ENCODE measurements at regions not wholly inside any gene's neighbourhood (a gene's known extent, or its start where the extent isn't known, plus 50 kb on each side); places are given as distances from the start of the nearest gene placed in this dataset.
"Not testable (repeated sequence)": the region's sequence is repeated elsewhere in the genome, so short reads cannot be mapped to it uniquely, and the experiment has no call there.

GRCh38 chr7:53413021-53413420, 377.6 kb downstream of the POM121L12 start:
- DNase-seq, result no peak

- no peak for DNase-seq
Observed at GRCh38 chr7:53415816-53416215, 380.4 kb downstream of the POM121L12 start.

DNA sequence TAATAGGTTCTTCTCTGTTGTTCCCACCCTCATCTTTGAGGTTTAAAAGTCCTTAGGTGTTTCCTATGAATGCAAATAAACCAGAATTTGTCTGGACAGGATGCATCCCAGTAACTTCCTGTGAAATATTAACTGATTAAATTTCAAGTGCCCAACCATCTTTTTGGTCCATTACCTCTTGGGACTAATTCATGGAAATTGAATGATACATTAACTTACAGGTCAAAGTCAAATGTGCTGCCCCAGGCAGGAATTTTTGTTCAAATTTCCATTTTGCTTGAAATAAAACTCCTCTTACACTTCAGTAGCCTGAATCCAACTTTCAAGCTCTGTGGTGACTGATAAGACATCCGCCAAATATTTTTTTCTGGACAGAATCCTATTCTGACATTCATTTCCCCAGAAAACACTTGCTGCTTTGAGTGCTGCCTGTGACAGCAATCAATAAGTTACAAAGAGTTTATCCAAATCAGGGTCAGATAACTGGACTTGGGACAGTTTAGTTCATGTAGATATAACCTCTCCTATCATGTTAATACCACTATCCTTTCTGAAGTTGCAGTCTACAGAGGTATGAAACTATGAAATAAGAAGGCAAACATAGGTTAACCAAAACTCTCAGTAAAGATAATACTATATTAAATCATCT, 383.5 kb downstream of the POM121L12 start:
- DNase-seq, result no peak

DNA sequence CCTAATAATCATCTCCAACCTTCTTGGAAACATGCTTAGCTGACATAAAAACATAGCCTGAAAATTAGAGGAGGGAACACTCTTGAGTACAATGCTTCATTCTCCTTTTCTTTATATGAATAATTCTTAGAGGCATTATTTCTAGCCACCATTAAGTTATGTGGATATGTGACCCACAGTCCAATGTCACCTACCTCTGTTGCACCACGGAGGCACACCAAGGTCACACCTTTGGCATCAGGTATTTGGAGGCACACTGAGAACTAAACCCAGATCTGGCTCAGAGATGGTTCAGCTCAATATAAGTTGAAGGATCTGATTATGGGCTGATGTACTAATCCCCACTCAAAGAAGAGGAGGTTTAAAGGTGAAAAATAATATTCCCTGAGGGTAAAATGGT, 385.1 kb downstream of the POM121L12 start:
- DNase-seq, result no peak

GRCh38 chr7:53422291-53422690, 386.9 kb downstream of the POM121L12 start:
- DNase-seq, result no peak

DNA sequence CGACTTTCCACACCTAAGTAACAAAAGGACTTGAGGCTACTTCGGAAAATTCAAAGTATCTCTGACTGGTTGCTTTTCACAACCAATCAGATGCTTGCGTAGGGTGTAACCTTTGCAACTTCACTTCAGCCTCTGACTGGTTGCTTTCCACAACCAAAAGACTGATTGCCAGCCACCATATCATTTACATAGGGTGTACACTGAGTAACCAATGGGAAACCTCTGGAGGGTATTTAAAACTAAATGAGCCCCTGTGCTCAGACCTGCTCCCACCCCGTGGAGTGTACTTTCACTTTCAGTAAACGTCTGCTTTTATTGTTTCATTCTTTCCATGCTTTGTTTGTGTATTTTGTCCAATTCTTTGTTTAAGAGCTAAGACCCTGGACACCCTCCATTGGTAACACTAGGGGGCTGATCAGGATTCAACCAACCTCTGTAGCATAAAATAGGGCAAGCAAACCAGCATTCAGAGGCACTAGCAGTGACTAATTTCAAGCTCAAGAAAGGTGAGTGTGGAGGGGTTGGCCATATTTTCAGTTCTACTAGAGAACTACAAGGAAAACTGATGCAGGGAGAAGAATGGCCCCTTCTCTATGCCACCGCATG, 390.8 kb downstream of the POM121L12 start:
- DNase-seq, result no peak

DNA sequence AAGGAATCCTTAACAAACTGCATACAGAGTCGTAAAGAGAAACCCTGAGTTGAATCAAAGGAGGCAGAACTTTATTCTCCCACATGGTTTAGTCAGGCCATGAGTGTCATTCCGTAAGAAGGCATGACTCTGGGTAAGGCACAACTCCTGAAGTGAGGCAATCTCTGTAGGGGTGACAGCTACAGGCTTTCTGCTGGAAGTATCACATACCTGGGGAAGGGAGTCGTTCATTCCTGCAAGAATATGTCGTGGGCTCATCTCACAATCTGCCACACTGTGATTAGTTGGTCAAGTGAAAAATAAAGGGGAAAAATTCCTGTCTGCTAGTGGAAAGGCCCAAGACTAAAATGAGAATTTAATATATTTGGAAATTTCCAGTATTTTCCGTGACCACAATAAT, 392.6 kb downstream of the POM121L12 start:
- no peak for DNase-seq

- no peak for DNase-seq
Observed at GRCh38 chr7:53431901-53432300, 396.5 kb downstream of the POM121L12 start.

DNA sequence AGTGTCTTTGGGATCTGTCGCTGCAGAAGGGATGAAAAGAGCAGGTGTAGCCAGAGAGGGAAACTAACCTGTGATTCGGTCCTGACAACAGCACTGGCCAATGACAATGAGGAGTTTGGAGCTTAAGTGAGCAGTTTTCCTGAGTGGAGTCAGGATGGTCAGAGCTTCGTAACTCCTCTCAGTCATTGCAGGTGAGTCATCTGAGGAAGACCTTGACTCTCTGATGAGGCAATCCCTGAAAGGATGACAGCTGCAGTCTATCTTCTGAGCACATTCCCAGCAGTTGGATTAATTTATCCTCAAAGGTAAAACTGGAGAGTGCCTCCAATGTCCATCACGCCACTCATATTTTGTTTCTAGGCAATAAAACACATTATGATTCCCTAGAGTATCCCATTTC, 401.9 kb downstream of the POM121L12 start:
- DNase-seq, result peak; percentile 6

DNA sequence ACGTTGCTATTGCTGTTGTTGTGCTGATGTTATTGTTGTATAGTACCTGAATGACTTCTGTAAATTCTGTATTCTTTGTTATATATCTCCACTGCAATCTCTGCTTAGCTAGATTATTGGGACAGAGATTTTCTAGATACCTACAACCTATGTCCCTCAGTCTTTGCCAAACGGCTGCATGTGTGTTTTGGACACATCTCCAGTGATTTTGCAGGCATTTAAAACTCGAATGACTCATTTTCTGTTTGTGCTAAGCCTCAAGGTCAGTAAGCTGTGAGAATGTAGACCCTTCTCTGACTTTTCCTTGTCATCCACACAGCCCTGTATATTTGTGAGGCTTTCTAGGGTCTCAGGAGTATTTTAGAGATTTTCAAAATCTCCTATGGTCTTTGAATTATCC, 410.7 kb downstream of the POM121L12 start:
- DNase-seq, result no peak

GRCh38 chr7:53458636-53459035, 423.2 kb downstream of the POM121L12 start:
- no peak for DNase-seq

DNA sequence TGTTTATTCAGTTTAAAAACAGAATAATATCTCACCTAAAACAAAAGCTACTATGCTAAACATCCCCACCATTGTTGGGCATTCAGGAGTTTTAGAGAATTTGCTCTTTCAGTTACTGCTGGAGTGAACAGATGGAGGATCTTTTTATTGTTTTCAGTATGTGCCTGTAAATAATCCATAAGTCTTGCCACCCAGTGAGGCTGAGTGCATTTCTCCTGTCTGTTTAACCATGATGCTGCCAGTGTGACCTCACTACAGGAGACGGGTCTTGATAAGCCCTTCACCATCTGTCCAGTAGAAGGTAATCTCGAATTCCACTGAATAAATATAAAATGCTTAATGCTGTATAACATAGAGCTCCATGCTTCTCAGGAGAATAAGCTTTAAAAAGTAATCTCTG, 430.9 kb downstream of the POM121L12 start:
- no peak for DNase-seq

DNA sequence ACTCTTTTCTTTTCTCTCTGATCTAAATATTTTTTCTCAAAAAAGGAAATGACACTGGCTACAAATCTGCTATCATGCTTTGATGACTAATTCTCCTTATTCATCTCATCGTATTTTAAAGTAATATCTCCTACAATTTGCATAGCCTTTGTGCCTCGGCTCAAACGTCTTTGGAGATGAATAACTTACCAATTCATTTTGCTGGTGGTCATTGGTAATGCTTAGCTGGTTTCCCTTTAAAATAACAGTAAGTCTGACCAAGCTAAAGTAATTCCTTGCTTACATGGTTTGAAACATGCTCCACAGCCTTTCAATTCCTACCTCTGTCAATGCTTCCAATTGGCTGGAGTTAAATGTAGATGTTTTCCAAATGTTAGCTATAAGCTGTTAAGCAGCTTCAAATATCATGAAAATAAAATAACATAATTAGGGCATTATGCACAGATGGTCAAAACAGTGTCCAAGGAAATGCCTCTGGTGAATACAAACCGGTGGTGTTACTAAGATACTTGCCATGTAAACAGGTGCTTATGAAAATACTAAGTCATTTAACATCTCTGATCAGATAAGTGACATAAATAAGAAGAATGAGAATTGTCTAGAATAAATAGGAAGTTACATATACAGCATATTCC, 435.0 kb downstream of the POM121L12 start:
- DNase-seq, result no peak

DNA sequence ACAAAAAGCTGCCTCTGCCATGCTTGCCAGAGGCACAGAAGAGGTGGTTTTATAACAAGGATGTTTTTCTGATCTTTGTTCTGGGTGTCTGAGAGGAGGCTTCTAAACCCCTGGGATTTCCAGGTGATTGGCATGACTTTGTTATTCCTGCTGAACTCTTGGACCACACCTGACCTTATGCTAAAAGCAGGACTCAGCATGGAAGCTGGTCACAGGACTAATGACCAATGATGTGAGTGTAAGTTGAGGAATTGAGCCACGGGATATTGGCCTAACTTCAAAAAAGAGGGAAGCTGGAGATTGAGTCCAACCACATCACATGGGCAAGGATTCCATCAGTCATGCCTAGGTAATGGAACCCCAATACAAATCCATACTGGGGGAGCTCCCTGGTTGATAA, 437.9 kb downstream of the POM121L12 start:
- DNase-seq, result no peak

- DNase-seq, result no peak
Observed at GRCh38 chr7:53475776-53476175, 440.3 kb downstream of the POM121L12 start.

DNA sequence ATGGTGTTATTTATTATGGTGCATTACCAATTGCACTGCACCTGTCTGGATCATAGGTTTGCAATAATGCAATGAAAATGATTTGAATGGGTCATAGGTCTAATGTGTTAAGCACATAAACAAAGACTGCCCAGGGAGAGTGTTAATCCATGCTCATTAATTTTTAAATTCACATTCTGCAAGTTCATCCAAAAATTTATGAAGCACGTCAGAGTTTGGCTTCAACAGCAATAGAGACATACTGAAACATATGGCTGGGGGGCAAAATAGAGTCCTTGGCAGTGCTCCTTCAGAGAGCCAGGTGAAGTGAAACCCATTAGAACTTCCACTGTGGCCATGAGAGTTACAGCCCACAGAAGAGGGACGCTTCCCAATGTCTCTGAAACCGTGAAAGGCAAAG, 441.1 kb downstream of the POM121L12 start:
- DNase-seq, result no peak

GRCh38 chr7:53485354-53485753, 449.9 kb downstream of the POM121L12 start:
- DNase-seq, result no peak

DNA sequence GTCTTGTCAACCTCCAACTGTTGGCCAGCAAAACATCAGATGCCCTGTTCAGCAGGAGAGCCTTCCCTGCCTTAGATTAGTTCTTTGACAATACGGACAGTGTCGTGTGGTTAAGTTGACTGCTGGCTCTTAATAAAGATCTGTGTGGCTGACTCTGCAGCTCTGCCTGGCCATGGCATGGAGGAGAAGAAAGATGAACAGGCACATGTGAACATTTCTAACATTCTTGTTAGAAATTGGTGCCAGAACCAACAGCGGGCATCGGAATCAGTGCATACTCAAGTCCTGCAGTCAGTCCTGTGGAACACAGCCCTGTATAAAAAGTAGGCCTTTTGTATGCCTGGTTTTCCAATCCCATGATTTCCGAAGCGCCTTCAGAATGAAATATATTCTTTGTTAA, 455.6 kb downstream of the POM121L12 start:
- no peak for DNase-seq

GRCh38 chr7:53495181-53495580, 459.7 kb downstream of the POM121L12 start:
- DNase-seq, result not testable (repeated sequence)

GRCh38 chr7:53500076-53500475, 464.6 kb downstream of the POM121L12 start:
- no peak for DNase-seq

DNA sequence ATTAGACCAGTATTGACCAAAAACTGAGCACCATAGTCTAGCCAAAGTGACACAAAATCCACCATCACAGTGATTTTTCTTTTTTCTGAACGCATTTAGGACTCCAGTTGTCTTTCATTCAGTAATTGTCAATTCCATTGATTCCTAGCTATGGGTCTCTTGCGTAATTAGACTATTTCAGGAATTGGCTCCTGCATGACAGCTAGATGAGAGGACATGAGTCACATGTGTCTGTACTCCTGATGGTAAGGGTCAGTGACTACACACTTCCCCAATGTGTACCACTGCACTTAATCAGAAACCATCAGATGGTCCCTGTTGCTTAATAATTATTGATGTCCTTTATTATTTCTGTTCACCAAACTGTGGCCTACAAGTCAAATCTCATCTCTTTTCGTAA, 469.5 kb downstream of the POM121L12 start:
- no peak for DNase-seq

- no peak for DNase-seq
Observed at GRCh38 chr7:53518319-53518718, 482.9 kb downstream of the POM121L12 start.

- no peak for DNase-seq
Observed at GRCh38 chr7:53520841-53521240, 485.4 kb downstream of the POM121L12 start.

GRCh38 chr7:53521638-53522184, 486.3 kb downstream of the POM121L12 start:
- DNase-seq, result no peak
